ENCODE measurements at regions not wholly inside any gene's neighbourhood (a gene's known extent, or its start where the extent isn't known, plus 50 kb on each side); places are given as distances from the start of the nearest gene placed in this dataset.

DNA sequence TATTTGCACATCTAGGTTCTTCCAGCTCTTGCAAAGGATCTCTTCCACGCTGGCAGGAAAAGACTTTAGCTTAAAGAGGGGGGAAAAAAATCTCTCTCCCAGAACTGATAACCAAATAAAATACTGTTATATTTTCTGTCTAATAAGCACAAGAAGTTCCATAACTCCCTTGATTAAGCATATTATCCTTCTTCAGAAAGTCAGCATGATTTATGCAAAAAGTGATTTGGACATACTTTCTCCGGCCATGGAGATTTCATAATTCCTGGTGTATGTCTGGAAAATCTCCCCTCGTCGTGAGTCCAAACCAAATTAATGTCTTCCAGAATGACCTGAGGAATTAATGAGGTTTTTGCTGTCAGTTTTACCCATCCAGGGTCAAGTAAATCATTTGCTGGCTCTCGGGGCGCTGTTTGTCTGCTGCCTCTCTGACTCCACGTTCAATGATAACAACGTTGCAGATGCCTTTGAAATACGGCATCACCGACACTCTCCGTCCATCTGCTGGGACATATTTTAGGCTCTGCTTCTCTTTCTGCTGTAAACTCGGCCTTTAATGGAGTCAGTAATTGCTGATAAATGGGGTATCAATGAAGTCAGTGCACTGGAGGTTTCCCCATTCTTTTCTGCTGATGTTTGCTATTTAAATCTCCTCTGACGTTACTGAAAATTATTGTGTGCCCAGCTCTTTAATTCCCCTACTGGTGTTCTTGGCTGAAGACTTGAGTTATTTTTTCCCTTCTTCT lies 112.9 kb downstream of the HLX start:
- H3K27ac ChIP-seq (ENCODE audit: insufficient read depth, low read length) = peak overlapping the region; percentile 42
- no peak overlapping the region for H3K9ac ChIP-seq (ENCODE audit: insufficient read depth, low read length)
- DNase-seq (ENCODE audit: low read depth in 2 of 2) = peak in 1 of 2 donors; percentile 85
- H4K20me1 ChIP-seq (ENCODE audit: control insufficient read depth, extremely low read depth, insufficient read depth, low read length) = no peaks in the 10 kb centered on the region
- H3K9me3 ChIP-seq (ENCODE audit: control insufficient read depth, insufficient read depth, low read depth, low read length) = no peaks in the 10 kb centered on the region
- H3K79me2 ChIP-seq (ENCODE audit: control insufficient read depth, insufficient read depth, low read length) = no peaks in the 10 kb centered on the region
- H3K4me3 ChIP-seq (replicated peaks in 1 of 4; ENCODE audit: control extremely low read depth in 1 of 4, insufficient read depth in 1 of 4, low read depth in 3 of 4, low read length in 4 of 4) = peak overlapping the region; percentile 13 to 28 (median 23)
- no peaks in the 10 kb centered on the region for H3K27me3 ChIP-seq (ENCODE audit: control insufficient read depth, insufficient read depth, low read length)
- H3K4me2 ChIP-seq (ENCODE audit: extremely low read depth, insufficient read depth, low read length) = peak overlapping the region; percentile 69
- H2AFZ ChIP-seq (ENCODE audit: low read length) = peak overlapping the region; percentile 60
- peaks cover 11% of the 10 kb centered on the region for H3K4me1 ChIP-seq (ENCODE audit: control insufficient read depth, extremely low read depth, insufficient read depth, low read length)
- H3K36me3 ChIP-seq (ENCODE audit: control insufficient read depth, insufficient read depth, low read length) = no peaks in the 10 kb centered on the region
- TF ChIP-seq EZH2 (IDR thresholded peaks at IDR 0.05; ENCODE audit: low read length, missing control alignments) = no peak
- TF ChIP-seq, protein P1, sequence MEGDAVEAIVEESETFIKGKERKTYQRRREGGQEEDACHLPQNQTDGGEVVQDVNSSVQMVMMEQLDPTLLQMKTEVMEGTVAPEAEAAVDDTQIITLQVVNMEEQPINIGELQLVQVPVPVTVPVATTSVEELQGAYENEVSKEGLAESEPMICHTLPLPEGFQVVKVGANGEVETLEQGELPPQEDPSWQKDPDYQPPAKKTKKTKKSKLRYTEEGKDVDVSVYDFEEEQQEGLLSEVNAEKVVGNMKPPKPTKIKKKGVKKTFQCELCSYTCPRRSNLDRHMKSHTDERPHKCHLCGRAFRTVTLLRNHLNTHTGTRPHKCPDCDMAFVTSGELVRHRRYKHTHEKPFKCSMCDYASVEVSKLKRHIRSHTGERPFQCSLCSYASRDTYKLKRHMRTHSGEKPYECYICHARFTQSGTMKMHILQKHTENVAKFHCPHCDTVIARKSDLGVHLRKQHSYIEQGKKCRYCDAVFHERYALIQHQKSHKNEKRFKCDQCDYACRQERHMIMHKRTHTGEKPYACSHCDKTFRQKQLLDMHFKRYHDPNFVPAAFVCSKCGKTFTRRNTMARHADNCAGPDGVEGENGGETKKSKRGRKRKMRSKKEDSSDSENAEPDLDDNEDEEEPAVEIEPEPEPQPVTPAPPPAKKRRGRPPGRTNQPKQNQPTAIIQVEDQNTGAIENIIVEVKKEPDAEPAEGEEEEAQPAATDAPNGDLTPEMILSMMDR (conservative IDR thresholded peaks at IDR 0.05 in 1 of 2, IDR thresholded peaks at IDR 0.05 in 1 of 2; ENCODE audit: low read depth in 1 of 2, low read length in 2 of 2) = peak in 1 of 2 donors; percentile 17

DNA sequence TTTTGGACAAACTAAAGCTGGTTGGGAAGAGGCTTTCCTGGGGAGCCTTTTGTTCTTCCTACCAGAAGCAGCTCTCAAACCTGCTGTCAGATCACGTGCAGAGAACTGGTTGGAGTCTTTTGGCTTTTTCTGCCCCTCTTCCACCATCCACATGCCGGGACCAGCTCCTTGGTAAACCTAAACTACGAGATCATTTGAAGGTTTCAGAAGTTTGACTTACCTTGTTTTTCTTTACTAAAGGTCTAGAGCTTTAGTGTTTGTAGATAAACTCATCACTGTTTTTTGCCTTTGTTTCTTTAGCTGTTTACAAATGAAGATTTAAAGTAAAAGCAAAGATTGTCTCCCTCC lies 113.4 kb downstream of the HLX start:
- H3K79me2 ChIP-seq (ENCODE audit: control insufficient read depth, insufficient read depth, low read length) = no peaks in the 10 kb centered on the region
- no peaks in the 10 kb centered on the region for H3K36me3 ChIP-seq (ENCODE audit: control insufficient read depth, insufficient read depth, low read length)
- H4K20me1 ChIP-seq (ENCODE audit: control insufficient read depth, extremely low read depth, insufficient read depth, low read length) = no peaks in the 10 kb centered on the region
- TF ChIP-seq, protein P1 (conservative IDR thresholded peaks at IDR 0.05 in 1 of 2, IDR thresholded peaks at IDR 0.05 in 1 of 2; ENCODE audit: low read depth in 1 of 2, low read length in 2 of 2) = no peak
- TF ChIP-seq EZH2 (IDR thresholded peaks at IDR 0.05; ENCODE audit: low read length, missing control alignments) = no peak
- peaks cover 11% of the 10 kb centered on the region for H3K4me1 ChIP-seq (ENCODE audit: control insufficient read depth, extremely low read depth, insufficient read depth, low read length)
- peak overlapping the region; percentile 34 for H3K27ac ChIP-seq (ENCODE audit: insufficient read depth, low read length)
- H2AFZ ChIP-seq (ENCODE audit: low read length) = peak overlapping the region; percentile 60
- no peak for DNase-seq (ENCODE audit: low read depth in 2 of 2)
- no peak overlapping the region for H3K9ac ChIP-seq (ENCODE audit: insufficient read depth, low read length)
- peak overlapping the region; percentile 69 for H3K4me2 ChIP-seq (ENCODE audit: extremely low read depth, insufficient read depth, low read length)
- no peaks in the 10 kb centered on the region for H3K27me3 ChIP-seq (ENCODE audit: control insufficient read depth, insufficient read depth, low read length)
- H3K9me3 ChIP-seq (ENCODE audit: control insufficient read depth, insufficient read depth, low read depth, low read length) = no peaks in the 10 kb centered on the region
- H3K4me3 ChIP-seq (replicated peaks in 1 of 4; ENCODE audit: control extremely low read depth in 1 of 4, insufficient read depth in 1 of 4, low read depth in 3 of 4, low read length in 4 of 4) = peak overlapping the region in 1 of 4 experiments; percentile 21

DNA sequence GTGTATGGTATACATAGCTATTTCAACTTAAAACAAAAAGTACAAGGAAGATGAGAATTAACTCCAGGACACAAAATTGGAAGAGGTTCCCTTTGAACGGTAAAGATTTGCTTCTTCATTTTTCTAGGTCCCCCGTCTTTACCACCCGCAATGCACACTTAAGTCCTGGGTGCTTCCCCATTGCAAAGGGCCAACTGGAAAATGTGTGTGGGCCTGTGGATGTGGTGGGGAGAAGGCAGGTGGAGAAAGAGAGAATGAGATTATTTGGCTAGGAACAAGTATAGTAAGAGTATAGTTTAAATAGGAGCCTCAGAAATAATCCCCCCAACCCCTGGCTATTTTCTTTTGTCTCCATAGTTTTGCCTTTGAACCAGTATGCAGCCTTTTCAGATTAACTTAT lies 115.4 kb downstream of the HLX start:
- Histone ChIP-seq H3K4me2 (ENCODE audit: extremely low read depth, insufficient read depth, low read length) (no peak overlapping the region), H3K9me3 (ENCODE audit: control insufficient read depth, insufficient read depth, low read depth, low read length) (no peaks in the 10 kb centered on the region), H2AFZ (ENCODE audit: low read length) (no peak overlapping the region), H3K9ac (ENCODE audit: insufficient read depth, low read length) (no peak overlapping the region), H4K20me1 (ENCODE audit: control insufficient read depth, extremely low read depth, insufficient read depth, low read length) (no peaks in the 10 kb centered on the region), H3K79me2 (ENCODE audit: control insufficient read depth, insufficient read depth, low read length) (no peaks in the 10 kb centered on the region), H3K27ac (ENCODE audit: insufficient read depth, low read length) (no peak overlapping the region), H3K36me3 (ENCODE audit: control insufficient read depth, insufficient read depth, low read length) (no peaks in the 10 kb centered on the region), H3K4me1 (ENCODE audit: control insufficient read depth, extremely low read depth, insufficient read depth, low read length) (peaks cover 11% of the 10 kb centered on the region), H3K4me3 (replicated peaks in 1 of 4; ENCODE audit: control extremely low read depth in 1 of 4, insufficient read depth in 1 of 4, low read depth in 3 of 4, low read length in 4 of 4) (no peak overlapping the region), H3K27me3 (ENCODE audit: control insufficient read depth, insufficient read depth, low read length) (no peaks in the 10 kb centered on the region)
- TF ChIP-seq EZH2 (IDR thresholded peaks at IDR 0.05; ENCODE audit: low read length, missing control alignments) = no peak
- TF ChIP-seq, protein P1 (conservative IDR thresholded peaks at IDR 0.05 in 1 of 2, IDR thresholded peaks at IDR 0.05 in 1 of 2; ENCODE audit: low read depth in 1 of 2, low read length in 2 of 2) = no peak
- no peak for DNase-seq (ENCODE audit: low read depth in 2 of 2)
